Left renal pelvis (tissue), 4 donors: ENCODE measurements at regions not wholly inside any gene's neighbourhood (a gene's known extent, or its start where the extent isn't known, plus 50 kb on each side); places are given as distances from the start of the nearest gene placed in this dataset.
"Not testable (repeated sequence)": the region's sequence is repeated elsewhere in the genome, so short reads cannot be mapped to it uniquely, and the experiment has no call there.

Source experiments
- DNase-seq, 4 donors: peaks; one replicate each; pipeline ENCODE4 v3.0.0-alpha.2; 2013; ENCODE audit warnings: low read depth in 4 of 4, low spot score in 3 of 4

DNA sequence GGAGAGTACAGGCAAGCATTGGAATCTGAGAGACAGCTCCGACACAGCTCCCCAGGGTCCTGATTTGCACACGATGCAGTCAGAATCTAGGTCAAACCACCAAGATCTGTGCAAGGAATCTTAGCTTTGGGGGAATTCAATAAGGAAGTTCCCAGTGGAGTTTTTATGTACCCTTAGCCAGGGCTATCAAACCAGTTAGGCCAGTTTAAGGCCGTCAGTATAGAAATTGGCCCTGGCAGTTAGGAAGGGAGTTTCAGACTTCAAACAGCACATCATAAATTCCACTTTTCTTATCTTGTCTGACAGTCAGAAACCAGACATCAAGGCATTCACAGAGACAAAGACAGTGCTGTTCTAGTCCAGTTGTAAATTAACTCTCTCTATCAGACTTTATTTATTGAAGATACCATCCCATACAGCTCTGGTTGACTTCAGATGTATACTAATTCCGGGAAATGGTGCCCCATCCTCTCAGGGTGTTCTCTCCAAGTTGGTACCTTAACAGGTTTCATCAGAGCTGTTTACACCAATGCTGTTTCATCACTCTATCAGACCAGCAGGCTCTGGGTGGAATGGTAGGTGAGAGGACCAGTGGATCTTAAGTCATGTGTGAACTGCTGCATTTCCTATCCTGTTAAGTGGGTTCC, 157.5 kb upstream of the ATF7IP start:
- peak in 2 of 4 donors; percentile 29 to 35 for DNase-seq

DNA sequence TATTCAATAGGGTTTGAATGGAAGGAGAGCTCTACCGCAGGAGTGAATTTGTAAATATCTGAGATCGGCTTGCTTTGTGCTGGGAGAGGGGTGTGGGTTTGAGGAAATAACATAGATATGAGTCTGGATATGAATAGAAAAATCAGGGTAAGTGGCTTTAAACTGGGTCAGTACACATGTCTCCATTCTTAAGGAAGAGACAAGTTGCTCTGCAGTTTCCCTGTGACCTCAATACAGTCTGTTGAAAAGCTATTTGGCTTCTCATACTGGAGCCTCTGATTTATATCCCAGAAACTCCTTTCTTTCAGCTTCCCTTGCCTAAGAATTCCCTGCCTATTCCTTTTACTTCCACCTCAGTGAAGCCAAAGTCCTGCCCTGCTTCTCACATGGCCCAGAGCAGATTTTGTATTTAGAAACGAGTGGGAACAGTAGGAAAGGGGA, 153.5 kb upstream of the ATF7IP start:
- DNase-seq = no peak

GRCh38 chr12:14213542-14213941, 151.9 kb upstream of the ATF7IP start:
- no peak for DNase-seq

DNA sequence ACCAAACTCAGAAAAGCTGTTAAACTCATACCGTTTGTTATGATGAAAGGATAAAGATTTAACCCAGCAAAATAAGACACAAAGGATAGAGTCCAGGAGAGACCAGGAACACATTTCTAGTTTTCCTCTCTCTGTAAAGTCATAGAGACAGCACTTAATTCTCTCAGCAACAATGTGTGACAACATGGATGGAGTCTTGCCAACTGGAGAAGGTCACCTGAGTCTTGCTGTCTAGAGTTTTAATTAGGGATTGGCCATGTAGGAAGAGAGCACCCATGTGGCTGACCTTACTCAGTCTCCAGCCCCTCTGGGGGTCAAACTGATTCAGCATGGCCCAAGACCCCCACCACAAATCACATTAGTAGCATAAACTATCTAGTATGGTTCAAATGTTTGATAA, 151.0 kb upstream of the ATF7IP start:
- DNase-seq = no peak

- DNase-seq = not testable (repeated sequence)
Measured at GRCh38 chr12:14215949-14216348, 149.5 kb upstream of the ATF7IP start.

GRCh38 chr12:14216405-14217294, 148.8 kb upstream of the ATF7IP start:
- DNase-seq = no peak

- DNase-seq = no peak
Measured at GRCh38 chr12:14219156-14219555, 146.3 kb upstream of the ATF7IP start.

GRCh38 chr12:14219670-14220069, 145.8 kb upstream of the ATF7IP start:
- not testable (repeated sequence) for DNase-seq

- no peak for DNase-seq
Measured at GRCh38 chr12:14225064-14225463, 140.4 kb upstream of the ATF7IP start.

DNA sequence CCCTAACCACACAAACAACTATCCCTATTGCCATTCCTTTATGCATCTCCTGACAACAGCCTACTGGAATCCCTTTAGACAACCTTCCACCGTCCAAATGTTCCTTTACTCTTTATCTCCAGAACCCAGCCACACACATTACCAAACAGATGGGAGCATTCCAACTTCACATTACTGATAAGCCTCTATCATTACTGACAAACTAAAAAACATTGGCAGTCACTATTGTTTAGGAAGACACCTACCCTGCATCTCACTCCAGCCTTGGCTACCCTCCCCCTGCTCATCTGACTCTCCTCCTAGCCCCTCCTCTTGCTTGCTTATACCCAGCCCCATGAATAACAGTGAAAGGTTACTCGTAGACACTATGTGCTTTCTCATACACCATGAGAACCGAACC, 130.3 kb upstream of the ATF7IP start:
- DNase-seq = not testable (repeated sequence)

- not testable (repeated sequence) for DNase-seq
Measured at GRCh38 chr12:14236641-14237040, 128.8 kb upstream of the ATF7IP start.

GRCh38 chr12:14238221-14238792, 127.2 kb upstream of the ATF7IP start:
- no peak for DNase-seq

GRCh38 chr12:14239350-14239934, 126.0 kb upstream of the ATF7IP start:
- no peak for DNase-seq

DNA sequence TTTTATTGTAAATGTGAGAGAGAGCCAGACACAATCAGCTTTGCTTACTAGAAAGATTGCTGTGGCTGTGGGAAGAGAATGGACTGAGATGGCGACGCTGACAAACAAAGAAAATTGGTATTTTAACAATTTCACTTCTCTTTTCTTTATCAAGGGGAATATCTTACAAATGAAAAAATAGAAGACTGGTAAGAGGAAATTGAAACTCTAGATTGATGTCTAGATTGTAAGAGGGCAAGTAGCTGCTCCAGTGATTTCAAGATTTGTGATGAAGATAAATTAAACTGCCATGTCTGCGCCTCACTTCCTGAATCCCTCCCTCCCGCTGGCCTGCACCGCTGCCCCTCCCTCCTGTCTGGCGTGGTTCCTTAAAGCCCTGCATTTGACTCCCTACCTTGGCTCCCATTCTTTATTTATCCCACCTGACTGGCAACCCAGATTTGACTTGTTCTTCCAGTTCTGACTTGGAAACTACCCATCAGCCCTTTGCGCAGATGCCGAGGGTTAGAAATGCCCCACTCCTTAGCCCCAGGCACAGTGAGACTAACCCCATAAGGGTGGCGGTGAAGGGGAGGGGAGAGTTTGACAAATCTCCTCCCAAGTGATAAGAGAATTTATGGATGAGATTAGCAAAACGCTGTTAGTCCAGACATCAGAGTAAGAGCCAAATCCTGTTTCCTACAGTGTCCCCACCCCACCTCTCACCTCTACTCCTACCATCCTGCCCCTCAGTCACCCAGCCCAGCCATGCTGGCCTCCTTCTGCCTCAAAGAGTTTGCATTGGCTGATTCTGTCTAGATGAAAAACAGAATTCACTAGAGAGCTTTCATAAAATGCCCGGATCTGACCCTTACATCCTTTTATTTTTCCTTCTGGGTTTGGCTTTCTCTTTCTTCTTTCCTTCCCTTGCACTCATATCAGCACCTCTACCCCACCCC, 125.3 kb upstream of the ATF7IP start:
- DNase-seq = no peak

- DNase-seq = no peak
Measured at GRCh38 chr12:14240873-14241220, 124.6 kb upstream of the ATF7IP start.

DNA sequence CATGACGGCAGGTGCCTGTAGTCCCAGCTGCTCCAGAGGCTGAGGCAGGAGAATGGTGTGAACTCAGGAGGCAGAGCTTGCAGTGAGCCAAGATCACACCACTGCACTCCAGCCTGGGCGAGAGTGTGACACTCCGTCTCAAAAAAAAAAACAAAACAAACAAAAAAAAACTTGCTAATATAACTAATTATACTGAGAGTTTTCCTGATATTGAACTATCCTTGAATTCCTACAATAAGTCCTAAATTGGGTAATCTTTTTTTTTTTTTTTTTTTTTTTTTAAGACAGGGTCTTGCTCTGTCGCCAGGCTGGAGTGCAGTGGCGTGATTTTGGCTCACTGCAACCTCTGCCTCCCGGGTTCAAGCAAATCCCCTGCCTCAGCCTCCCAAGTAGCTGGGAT, 122.7 kb upstream of the ATF7IP start:
- DNase-seq = not testable (repeated sequence)

GRCh38 chr12:14243941-14244340, 121.5 kb upstream of the ATF7IP start:
- DNase-seq = no peak

DNA sequence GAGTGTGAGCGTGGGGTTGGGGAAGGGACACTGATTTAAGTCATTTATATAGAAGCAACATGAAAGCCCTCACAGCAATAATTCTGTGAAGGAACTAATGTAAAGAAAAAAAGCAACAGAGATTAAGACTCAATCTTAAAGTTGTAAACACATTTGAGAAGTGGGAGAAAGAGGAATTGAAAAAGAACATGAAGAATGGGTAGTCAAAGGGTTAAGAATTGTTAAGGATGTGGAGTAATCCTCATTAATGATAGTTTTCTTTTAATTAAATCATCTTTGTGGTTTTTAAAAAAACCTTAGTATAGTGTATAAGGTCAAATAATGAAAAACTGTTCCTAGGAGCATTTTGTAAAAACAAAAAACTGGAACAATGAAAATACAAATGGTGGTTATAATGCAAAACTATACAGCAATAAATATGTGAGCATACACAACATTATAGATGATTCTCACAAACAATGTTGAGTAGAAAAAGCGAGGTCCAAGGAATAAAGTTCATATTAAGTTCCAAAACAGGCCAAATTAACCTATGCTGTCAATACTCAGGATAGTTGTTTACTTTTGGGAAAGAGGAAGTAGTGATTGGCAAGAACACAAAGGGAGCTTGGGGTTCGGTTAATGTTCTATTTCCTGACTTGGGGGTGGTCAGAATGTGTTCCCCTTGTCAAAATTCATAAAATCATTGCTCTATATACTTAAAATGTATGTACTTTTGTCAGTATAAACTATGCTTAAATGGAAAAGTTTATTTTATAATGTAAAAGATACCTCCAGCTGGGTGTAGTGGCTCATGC, 120.4 kb upstream of the ATF7IP start:
- no peak for DNase-seq

DNA sequence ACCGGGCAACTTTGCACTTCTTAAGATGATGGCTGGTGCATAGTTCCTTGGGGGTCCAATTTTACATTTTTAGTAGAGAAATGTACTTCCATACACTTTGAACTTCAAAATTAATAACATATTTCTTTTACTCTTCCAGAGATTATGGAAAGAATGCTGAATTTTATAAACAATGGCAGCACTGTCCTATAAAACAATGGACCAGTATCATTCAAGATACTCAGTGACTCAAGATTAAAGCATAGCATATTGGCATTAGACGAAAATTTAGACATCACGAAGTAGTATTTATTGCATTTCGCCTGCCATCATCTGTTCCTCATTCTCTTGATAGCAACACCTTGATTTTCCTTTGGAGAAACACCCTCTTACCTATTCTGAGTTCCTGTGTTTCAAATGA, 118.3 kb upstream of the ATF7IP start:
- no peak for DNase-seq
